ENCODE measurements at regions not wholly inside any gene's neighbourhood (a gene's known extent, or its start where the extent isn't known, plus 50 kb on each side); places are given as distances from the start of the nearest gene placed in this dataset.

DNA sequence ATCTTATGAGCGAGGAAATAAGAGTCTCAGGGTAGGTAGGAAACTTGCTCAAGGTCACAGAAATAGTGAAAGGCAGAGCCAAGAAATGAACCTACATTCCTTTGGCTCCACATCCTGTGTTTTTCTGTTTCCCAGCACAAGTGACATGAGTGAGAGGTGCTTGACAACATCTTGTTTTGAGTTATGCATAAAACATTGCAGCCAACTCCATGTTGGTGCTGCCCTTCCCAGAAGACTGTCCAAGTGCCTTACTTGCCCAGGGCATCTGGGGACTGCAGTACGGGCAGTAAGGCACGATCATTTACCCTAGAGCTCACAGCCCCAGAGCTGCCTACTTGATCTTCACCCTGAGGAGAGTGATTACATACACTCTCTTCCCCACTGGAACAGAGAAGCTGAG, 148.8 kb downstream of the NOC3L start:
- no peak overlapping the region for H3K27ac ChIP-seq
- no peak overlapping the region for H3K4me3 ChIP-seq
- H3K4me1 ChIP-seq, result peaks cover 3% of the 10 kb centered on the region
- TF ChIP-seq POLR2A (IDR thresholded peaks at IDR 0.05), result no peak
- TF ChIP-seq, protein P1, sequence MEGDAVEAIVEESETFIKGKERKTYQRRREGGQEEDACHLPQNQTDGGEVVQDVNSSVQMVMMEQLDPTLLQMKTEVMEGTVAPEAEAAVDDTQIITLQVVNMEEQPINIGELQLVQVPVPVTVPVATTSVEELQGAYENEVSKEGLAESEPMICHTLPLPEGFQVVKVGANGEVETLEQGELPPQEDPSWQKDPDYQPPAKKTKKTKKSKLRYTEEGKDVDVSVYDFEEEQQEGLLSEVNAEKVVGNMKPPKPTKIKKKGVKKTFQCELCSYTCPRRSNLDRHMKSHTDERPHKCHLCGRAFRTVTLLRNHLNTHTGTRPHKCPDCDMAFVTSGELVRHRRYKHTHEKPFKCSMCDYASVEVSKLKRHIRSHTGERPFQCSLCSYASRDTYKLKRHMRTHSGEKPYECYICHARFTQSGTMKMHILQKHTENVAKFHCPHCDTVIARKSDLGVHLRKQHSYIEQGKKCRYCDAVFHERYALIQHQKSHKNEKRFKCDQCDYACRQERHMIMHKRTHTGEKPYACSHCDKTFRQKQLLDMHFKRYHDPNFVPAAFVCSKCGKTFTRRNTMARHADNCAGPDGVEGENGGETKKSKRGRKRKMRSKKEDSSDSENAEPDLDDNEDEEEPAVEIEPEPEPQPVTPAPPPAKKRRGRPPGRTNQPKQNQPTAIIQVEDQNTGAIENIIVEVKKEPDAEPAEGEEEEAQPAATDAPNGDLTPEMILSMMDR (IDR thresholded peaks at IDR 0.05), result no peak
- no peak for TF ChIP-seq EP300 (IDR thresholded peaks at IDR 0.05)
- TF ChIP-seq POLR2AphosphoS5 (IDR thresholded peaks at IDR 0.05), result no peak
- 64% methylated on average over 3 of the region's 3 CpGs for WGBS
- DNase-seq (ENCODE audit: low spot score in 2 of 2), result no peak
- H3K9me3 ChIP-seq, result no peaks in the 10 kb centered on the region
- H3K36me3 ChIP-seq, result no peaks in the 10 kb centered on the region
- no peaks in the 10 kb centered on the region for H3K27me3 ChIP-seq

DNA sequence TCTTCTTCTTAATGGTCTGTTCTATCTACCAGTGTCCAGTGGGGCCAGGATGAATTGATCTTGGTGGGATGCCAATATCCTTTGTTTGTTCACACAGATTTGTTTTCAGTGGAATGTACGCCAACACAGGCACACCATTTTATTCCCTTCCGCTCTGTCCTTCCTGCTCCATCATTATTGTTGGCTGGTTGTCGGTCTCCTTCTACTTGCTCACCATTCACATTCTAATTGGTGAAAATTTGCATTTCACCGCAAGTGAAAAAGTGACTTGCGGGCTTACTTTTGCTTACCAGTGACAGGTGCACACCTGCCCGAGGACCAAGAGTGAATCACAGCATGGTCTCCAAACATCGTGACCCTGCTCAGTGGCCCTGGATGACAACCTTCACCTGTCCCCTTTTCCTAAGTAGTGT, 148.3 kb downstream of the NOC3L start:
- no peak overlapping the region for H3K4me3 ChIP-seq
- H3K27ac ChIP-seq, result no peak overlapping the region
- no peak for DNase-seq (ENCODE audit: low spot score in 2 of 2)
- 85% methylated on average over 7 of the region's 7 CpGs for WGBS
- no peaks in the 10 kb centered on the region for H3K9me3 ChIP-seq
- no peaks in the 10 kb centered on the region for H3K27me3 ChIP-seq
- peaks cover 3% of the 10 kb centered on the region for H3K4me1 ChIP-seq
- H3K36me3 ChIP-seq, result no peaks in the 10 kb centered on the region
- TF ChIP-seq POLR2A (IDR thresholded peaks at IDR 0.05) (no peak), POLR2AphosphoS5 (IDR thresholded peaks at IDR 0.05) (no peak), EP300 (IDR thresholded peaks at IDR 0.05) (no peak)
- TF ChIP-seq, protein P1 (IDR thresholded peaks at IDR 0.05), result no peak

DNA sequence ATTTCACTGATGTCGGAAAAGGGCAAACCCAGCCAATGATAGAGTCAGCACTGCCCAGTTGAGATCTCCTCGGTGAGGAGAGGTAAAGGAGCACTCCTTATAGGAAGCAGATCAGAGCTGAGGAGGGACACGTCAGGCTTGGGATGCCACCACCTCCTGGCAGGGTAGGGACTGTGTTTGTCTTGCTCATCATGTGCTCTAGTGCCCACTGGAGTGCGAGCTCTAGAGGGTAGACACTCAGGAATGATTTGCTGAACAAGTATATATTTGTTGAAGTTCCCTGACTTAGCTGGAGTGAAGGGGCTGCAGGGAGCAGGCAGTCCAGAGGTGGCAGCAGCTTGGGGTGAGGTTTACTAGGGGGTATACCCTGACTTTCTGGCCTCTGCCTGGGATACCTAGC, 146.5 kb downstream of the NOC3L start:
- TF ChIP-seq POLR2A (IDR thresholded peaks at IDR 0.05) (no peak), EP300 (IDR thresholded peaks at IDR 0.05) (no peak), POLR2AphosphoS5 (IDR thresholded peaks at IDR 0.05) (no peak)
- TF ChIP-seq, protein P1 (IDR thresholded peaks at IDR 0.05), result no peak
- H3K4me1 ChIP-seq, result peaks cover 3% of the 10 kb centered on the region
- 92% methylated on average over 4 of the region's 4 CpGs for WGBS
- H3K27ac ChIP-seq, result no peak overlapping the region
- no peak overlapping the region for H3K4me3 ChIP-seq
- DNase-seq (ENCODE audit: low spot score in 2 of 2), result no peak
- no peaks in the 10 kb centered on the region for H3K36me3 ChIP-seq
- no peaks in the 10 kb centered on the region for H3K9me3 ChIP-seq
- no peaks in the 10 kb centered on the region for H3K27me3 ChIP-seq

DNA sequence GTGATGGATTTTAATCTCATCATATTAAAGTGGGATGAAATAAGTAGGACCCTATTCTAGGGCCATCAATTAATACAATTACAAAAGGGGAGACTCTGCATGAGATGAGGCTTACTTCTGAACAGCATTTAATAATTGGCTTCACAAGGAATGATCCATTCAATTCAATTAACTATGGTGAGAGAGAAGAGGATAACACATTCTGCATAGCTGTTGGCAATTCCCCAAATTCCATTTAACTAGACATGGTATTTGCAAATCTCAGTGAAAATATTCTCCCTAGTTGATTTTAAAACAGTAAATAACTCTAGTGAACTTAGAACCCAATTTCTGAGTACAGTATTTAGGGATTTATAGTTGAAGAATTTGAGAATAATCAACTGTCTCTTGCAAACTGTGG, 145.3 kb downstream of the NOC3L start:
- Histone ChIP-seq H3K4me3 (no peak overlapping the region), H3K9me3 (no peaks in the 10 kb centered on the region), H3K27me3 (no peaks in the 10 kb centered on the region), H3K4me1 (peaks cover 3% of the 10 kb centered on the region), H3K27ac (no peak overlapping the region), H3K36me3 (no peaks in the 10 kb centered on the region)
- TF ChIP-seq POLR2AphosphoS5 (IDR thresholded peaks at IDR 0.05) (no peak), EP300 (IDR thresholded peaks at IDR 0.05) (no peak), POLR2A (IDR thresholded peaks at IDR 0.05) (no peak)
- TF ChIP-seq, protein P1 (IDR thresholded peaks at IDR 0.05), result no peak
- DNase-seq (ENCODE audit: low spot score in 2 of 2), result no peak

DNA sequence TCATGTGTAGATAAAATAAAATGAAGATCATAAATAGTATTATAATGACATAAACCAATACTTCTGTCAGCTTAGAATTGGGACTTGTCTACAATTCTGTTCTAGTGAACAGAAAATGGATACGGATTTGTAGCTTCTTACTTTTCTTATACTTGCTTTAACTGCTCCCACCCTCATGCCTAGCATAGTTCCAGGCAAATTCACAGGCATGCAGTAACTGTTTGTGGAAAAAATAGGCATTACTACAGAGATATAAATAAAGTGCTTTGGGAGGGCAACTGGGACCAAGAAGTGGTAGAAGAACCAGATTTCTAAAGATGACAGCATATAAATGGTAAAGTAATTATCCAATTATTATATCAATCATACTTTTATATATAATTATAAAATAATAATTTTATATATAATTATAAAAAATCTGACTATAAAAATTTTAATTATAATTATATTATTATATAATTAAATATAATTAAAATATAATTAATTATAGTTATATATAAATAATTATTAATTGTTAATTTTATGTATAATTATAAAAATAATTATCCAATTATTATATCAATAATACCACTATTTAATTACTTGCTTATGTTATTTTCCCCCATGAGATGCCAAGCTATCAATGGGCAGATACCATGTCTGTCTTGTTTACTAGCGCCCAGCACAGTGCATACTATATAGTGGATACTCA, 144.1 kb downstream of the NOC3L start:
- Histone ChIP-seq H3K9me3 (no peaks in the 10 kb centered on the region), H3K4me1 (no peaks in the 10 kb centered on the region), H3K4me3 (no peak overlapping the region), H3K27ac (no peak overlapping the region), H3K36me3 (no peaks in the 10 kb centered on the region), H3K27me3 (no peaks in the 10 kb centered on the region)
- TF ChIP-seq POLR2AphosphoS5 (IDR thresholded peaks at IDR 0.05), result no peak
- no peak for TF ChIP-seq EP300 (IDR thresholded peaks at IDR 0.05)
- TF ChIP-seq, protein P1 (IDR thresholded peaks at IDR 0.05), result no peak
- no peak for DNase-seq (ENCODE audit: low spot score in 2 of 2)
- 82% methylated on average over 2 of the region's 2 CpGs for WGBS
